ENCODE measurements at regions not wholly inside any gene's neighbourhood (a gene's known extent, or its start where the extent isn't known, plus 50 kb on each side); places are given as distances from the start of the nearest gene placed in this dataset.

- no peak overlapping the region for H3K9ac ChIP-seq
- TF ChIP-seq NFIC (IDR thresholded peaks at IDR 0.05; ENCODE audit: borderline replicate concordance) (no peak), EP300 (IDR thresholded peaks at IDR 0.05; ENCODE audit: borderline replicate concordance in 1 of 2, low read depth in 1 of 2, low read length in 1 of 2) (no peak), FOXM1 (IDR thresholded peaks at IDR 0.05; ENCODE audit: low read depth) (no peak), ZBTB33 (IDR thresholded peaks at IDR 0.05; ENCODE audit: borderline replicate concordance, low read depth) (no peak), JUND (IDR thresholded peaks at IDR 0.05) (no peak), SMC3 (IDR thresholded peaks at IDR 0.05; ENCODE audit: low read depth, low read length) (no peak), RCOR1 (IDR thresholded peaks at IDR 0.05; ENCODE audit: low read length) (no peak), TEAD4 (IDR thresholded peaks at IDR 0.05; ENCODE audit: borderline replicate concordance, insufficient read depth) (no peak), FOSL2 (IDR thresholded peaks at IDR 0.05; ENCODE audit: borderline replicate concordance, low read depth) (no peak), GABPA (IDR thresholded peaks at IDR 0.05; ENCODE audit: low read depth) (no peak), FOXJ3 (CRISPR knock-in tag; IDR thresholded peaks at IDR 0.05) (no peak), NRF1 (IDR thresholded peaks at IDR 0.05; ENCODE audit: low read depth, low read length) (no peak), MEF2A (IDR thresholded peaks at IDR 0.05; ENCODE audit: borderline replicate concordance, low read depth) (no peak), CTCF (IDR thresholded peaks at IDR 0.05) (no peak), CHD2 (IDR thresholded peaks at IDR 0.05; ENCODE audit: low read length, partially characterized antibody) (no peak), TCF12 (IDR thresholded peaks at IDR 0.05) (no peak), TAF1 (IDR thresholded peaks at IDR 0.05; ENCODE audit: borderline replicate concordance, low read depth, low read length) (no peak)
- TF ChIP-seq, protein P1, sequence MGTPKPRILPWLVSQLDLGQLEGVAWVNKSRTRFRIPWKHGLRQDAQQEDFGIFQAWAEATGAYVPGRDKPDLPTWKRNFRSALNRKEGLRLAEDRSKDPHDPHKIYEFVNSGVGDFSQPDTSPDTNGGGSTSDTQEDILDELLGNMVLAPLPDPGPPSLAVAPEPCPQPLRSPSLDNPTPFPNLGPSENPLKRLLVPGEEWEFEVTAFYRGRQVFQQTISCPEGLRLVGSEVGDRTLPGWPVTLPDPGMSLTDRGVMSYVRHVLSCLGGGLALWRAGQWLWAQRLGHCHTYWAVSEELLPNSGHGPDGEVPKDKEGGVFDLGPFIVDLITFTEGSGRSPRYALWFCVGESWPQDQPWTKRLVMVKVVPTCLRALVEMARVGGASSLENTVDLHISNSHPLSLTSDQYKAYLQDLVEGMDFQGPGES (IDR thresholded peaks at IDR 0.05; ENCODE audit: low read depth, low read length): no peak
- H3K27ac ChIP-seq (ENCODE audit: low read depth in 2 of 2, low read length in 1 of 2): no peak overlapping the region
- no peak overlapping the region for H3K4me3 ChIP-seq (ENCODE audit: low read depth in 2 of 2, low read length in 1 of 2)
- H3K79me2 ChIP-seq (ENCODE audit: insufficient read depth): no peaks in the 10 kb centered on the region
- no peaks in the 10 kb centered on the region for H3K27me3 ChIP-seq (ENCODE audit: insufficient read depth)
- WGBS (ENCODE audit: low lambda C conversion rate): 8% methylated on average over 2 of the region's 2 CpGs
- ChIA-PET CTCF (no interaction called here), POLR2A (no interaction called here)
- no peak for DNase-seq
- H3K9me3 ChIP-seq: no peaks in the 10 kb centered on the region
- H4K20me1 ChIP-seq (ENCODE audit: insufficient read depth): no peaks in the 10 kb centered on the region
- H3K4me2 ChIP-seq: no peak overlapping the region
- no peaks in the 10 kb centered on the region for H3F3A ChIP-seq (replicated peaks; ENCODE audit: insufficient read depth)
- H2AFZ ChIP-seq (ENCODE audit: low read depth): no peak overlapping the region
- no peaks in the 10 kb centered on the region for H3K9me2 ChIP-seq
- no peaks in the 10 kb centered on the region for H3K36me3 ChIP-seq (replicated peaks in 1 of 2; ENCODE audit: control insufficient read depth in 1 of 2, insufficient read depth in 2 of 2, low read length in 1 of 2)
- H3K4me1 ChIP-seq (ENCODE audit: control insufficient read depth in 1 of 2, insufficient read depth in 2 of 2, low read depth in 1 of 2, low read length in 1 of 2): no peaks in the 10 kb centered on the region
Observed at GRCh38 chr20:11522366-11522741, 395.3 kb upstream of the BTBD3 start.
